ENCODE measurements at regions not wholly inside any gene's neighbourhood (a gene's known extent, or its start where the extent isn't known, plus 50 kb on each side); places are given as distances from the start of the nearest gene placed in this dataset.

DNA sequence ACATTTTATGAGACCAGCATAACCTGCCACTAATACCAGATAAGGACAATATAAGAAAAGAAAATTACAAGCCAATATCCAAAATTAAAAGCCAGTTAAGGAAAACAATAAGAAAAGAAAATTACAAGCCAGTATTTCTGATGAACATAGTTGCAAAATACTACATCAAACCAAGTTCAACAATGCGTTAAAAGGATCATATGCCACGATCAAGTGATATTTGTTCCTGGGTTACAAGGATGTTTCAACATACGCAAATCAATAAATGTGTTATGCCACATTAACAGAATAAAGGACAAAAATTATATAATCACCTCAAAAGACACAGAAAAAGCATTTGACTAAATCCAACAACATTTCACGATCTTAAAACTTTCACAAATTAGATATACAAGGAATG, 431.9 kb downstream of the ELAVL2 start:
- peaks cover 10% of the 10 kb centered on the region for H3K9me3 Mint-ChIP-seq
- TF ChIP-seq EZH2phosphoT487 (IDR thresholded peaks at IDR 0.05) (no peak), CTCF (IDR thresholded peaks at IDR 0.05) (no peak), EZH2 (IDR thresholded peaks at IDR 0.05) (no peak)
- no peak overlapping the region for H3K27ac ChIP-seq
- H3K4me1 Mint-ChIP-seq: no peaks in the 10 kb centered on the region
- no peaks in the 10 kb centered on the region for H3K9me3 ChIP-seq (ENCODE audit: low read depth)
- H3K79me2 ChIP-seq (ENCODE audit: low read depth): no peaks in the 10 kb centered on the region
- H3F3A ChIP-seq (ENCODE audit: low read depth): no peaks in the 10 kb centered on the region
- no peak overlapping the region for H3K27ac Mint-ChIP-seq
- H3K4me2 ChIP-seq: no peak overlapping the region
- no peak for DNase-seq (ENCODE audit: low spot score)
- H3K36me3 Mint-ChIP-seq: no peaks in the 10 kb centered on the region
- H3K4me3 Mint-ChIP-seq: no peak overlapping the region
- no peak overlapping the region for H3K9ac ChIP-seq
- H3K27me3 Mint-ChIP-seq (ENCODE audit: insufficient read depth, low read depth): no peaks in the 10 kb centered on the region
- H3K27me3 ChIP-seq: no peaks in the 10 kb centered on the region
- no peaks in the 10 kb centered on the region for H3K36me3 ChIP-seq
- H2AFZ ChIP-seq (replicated peaks): no peak overlapping the region
- no peak overlapping the region for H3K4me3 ChIP-seq
- no peaks in the 10 kb centered on the region for H4K20me1 ChIP-seq (ENCODE audit: low read depth)
- H3K4me1 ChIP-seq: no peaks in the 10 kb centered on the region

GRCh38 chr9:23408874-23409273, 417.2 kb downstream of the ELAVL2 start:
- H3K9ac ChIP-seq: no peak overlapping the region
- no peak overlapping the region for H3K4me3 Mint-ChIP-seq
- no peaks in the 10 kb centered on the region for H3K9me3 ChIP-seq (ENCODE audit: low read depth)
- no peaks in the 10 kb centered on the region for H3K27me3 ChIP-seq
- no peak overlapping the region for H3K4me2 ChIP-seq
- no peaks in the 10 kb centered on the region for H3K4me1 Mint-ChIP-seq
- H2AFZ ChIP-seq (replicated peaks): no peak overlapping the region
- no peak overlapping the region for H3K4me3 ChIP-seq
- no peaks in the 10 kb centered on the region for H4K20me1 ChIP-seq (ENCODE audit: low read depth)
- no peaks in the 10 kb centered on the region for H3K4me1 ChIP-seq
- no peak overlapping the region for H3K27ac Mint-ChIP-seq
- no peaks in the 10 kb centered on the region for H3F3A ChIP-seq (ENCODE audit: low read depth)
- no peaks in the 10 kb centered on the region for H3K36me3 Mint-ChIP-seq
- H3K9me3 Mint-ChIP-seq: no peaks in the 10 kb centered on the region
- H3K27me3 Mint-ChIP-seq (ENCODE audit: insufficient read depth, low read depth): no peaks in the 10 kb centered on the region
- DNase-seq (ENCODE audit: low spot score): no peak
- no peak overlapping the region for H3K27ac ChIP-seq
- TF ChIP-seq EZH2 (IDR thresholded peaks at IDR 0.05) (no peak), CTCF (IDR thresholded peaks at IDR 0.05) (no peak), EZH2phosphoT487 (IDR thresholded peaks at IDR 0.05) (no peak)
- no peaks in the 10 kb centered on the region for H3K36me3 ChIP-seq
- H3K79me2 ChIP-seq (ENCODE audit: low read depth): no peaks in the 10 kb centered on the region

DNA sequence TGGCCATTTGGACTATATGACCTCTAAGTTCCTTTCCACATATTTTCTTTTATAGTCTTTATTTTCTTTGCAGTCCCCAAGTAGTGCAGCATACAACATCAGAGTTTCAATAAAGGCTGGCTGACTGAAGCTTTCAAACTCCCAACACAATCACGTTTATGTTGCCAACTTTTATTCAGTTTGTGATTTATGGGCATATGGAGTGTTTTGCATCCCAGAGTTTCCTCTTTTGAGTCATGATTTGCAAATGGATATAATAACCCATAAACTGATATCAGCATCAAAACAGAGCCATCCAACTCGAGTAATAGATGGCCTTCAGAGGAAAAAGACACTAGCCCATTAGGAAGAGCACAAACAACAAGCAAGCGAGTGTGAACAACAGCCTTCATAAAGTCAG, 414.0 kb downstream of the ELAVL2 start:
- Histone ChIP-seq H3K27ac (no peak overlapping the region), H2AFZ (replicated peaks) (no peak overlapping the region), H3F3A (ENCODE audit: low read depth) (no peaks in the 10 kb centered on the region), H4K20me1 (ENCODE audit: low read depth) (no peaks in the 10 kb centered on the region), H3K4me1 (no peaks in the 10 kb centered on the region), H3K9ac (no peak overlapping the region), H3K36me3 (no peaks in the 10 kb centered on the region), H3K4me2 (no peak overlapping the region), H3K27me3 (no peaks in the 10 kb centered on the region), H3K9me3 (ENCODE audit: low read depth) (no peaks in the 10 kb centered on the region), H3K79me2 (ENCODE audit: low read depth) (no peaks in the 10 kb centered on the region), H3K4me3 (no peak overlapping the region)
- no peak for DNase-seq (ENCODE audit: low spot score)
- no peaks in the 10 kb centered on the region for H3K36me3 Mint-ChIP-seq
- no peaks in the 10 kb centered on the region for H3K27me3 Mint-ChIP-seq (ENCODE audit: insufficient read depth, low read depth)
- H3K9me3 Mint-ChIP-seq: no peaks in the 10 kb centered on the region
- TF ChIP-seq CTCF (IDR thresholded peaks at IDR 0.05) (no peak), EZH2phosphoT487 (IDR thresholded peaks at IDR 0.05) (no peak), EZH2 (IDR thresholded peaks at IDR 0.05) (no peak)
- H3K27ac Mint-ChIP-seq: no peak overlapping the region
- H3K4me3 Mint-ChIP-seq: no peak overlapping the region
- H3K4me1 Mint-ChIP-seq: no peaks in the 10 kb centered on the region

- Histone ChIP-seq H2AFZ (replicated peaks) (no peak overlapping the region), H3K27ac (no peak overlapping the region), H3K4me3 (no peak overlapping the region), H3K9me3 (ENCODE audit: low read depth) (no peaks in the 10 kb centered on the region), H3K4me2 (no peak overlapping the region), H3F3A (ENCODE audit: low read depth) (no peaks in the 10 kb centered on the region), H3K4me1 (no peaks in the 10 kb centered on the region), H4K20me1 (ENCODE audit: low read depth) (no peaks in the 10 kb centered on the region), H3K79me2 (ENCODE audit: low read depth) (no peaks in the 10 kb centered on the region), H3K27me3 (no peaks in the 10 kb centered on the region), H3K9ac (no peak overlapping the region), H3K36me3 (no peaks in the 10 kb centered on the region)
- Mint-ChIP-seq H3K27ac (no peak overlapping the region), H3K36me3 (no peaks in the 10 kb centered on the region), H3K9me3 (no peaks in the 10 kb centered on the region), H3K4me1 (no peaks in the 10 kb centered on the region), H3K4me3 (no peak overlapping the region), H3K27me3 (ENCODE audit: insufficient read depth, low read depth) (no peaks in the 10 kb centered on the region)
- no peak for TF ChIP-seq CTCF (IDR thresholded peaks at IDR 0.05)
- no peak for TF ChIP-seq EZH2 (IDR thresholded peaks at IDR 0.05)
- TF ChIP-seq EZH2phosphoT487 (IDR thresholded peaks at IDR 0.05): no peak
- DNase-seq (ENCODE audit: low spot score): no peak
Measured at GRCh38 chr9:23412458-23412857, 413.6 kb downstream of the ELAVL2 start.

All from neural progenitor cell (in vitro differentiated cells).